ENCODE measurements at regions not wholly inside any gene's neighbourhood (a gene's known extent, or its start where the extent isn't known, plus 50 kb on each side); places are given as distances from the start of the nearest gene placed in this dataset.

DNA sequence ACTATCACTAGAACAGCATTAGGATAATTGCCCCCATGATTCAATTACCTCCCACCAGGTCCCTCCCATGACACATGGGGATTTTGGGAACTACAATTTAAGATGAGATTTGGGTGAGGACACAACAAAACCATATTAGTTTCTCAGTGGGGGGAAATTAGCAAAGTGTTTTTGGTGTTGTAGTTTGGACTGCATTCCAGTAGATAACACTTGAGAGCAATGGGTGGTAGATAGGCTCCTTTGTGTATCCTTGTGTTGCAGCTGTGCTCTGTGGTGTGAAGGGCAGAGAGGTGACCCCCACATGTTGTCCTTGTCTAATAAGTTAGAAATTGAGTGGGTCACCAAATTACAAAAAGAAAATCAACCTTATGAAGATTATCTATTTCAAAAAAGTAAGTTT, 223.8 kb downstream of the SATB1 start:
- no peak for DNase-seq
- peaks cover 0 to 6% (median 4%) of the 10 kb centered on the region in 4 donors for H3K9me3 ChIP-seq
- TF ChIP-seq, protein P1, sequence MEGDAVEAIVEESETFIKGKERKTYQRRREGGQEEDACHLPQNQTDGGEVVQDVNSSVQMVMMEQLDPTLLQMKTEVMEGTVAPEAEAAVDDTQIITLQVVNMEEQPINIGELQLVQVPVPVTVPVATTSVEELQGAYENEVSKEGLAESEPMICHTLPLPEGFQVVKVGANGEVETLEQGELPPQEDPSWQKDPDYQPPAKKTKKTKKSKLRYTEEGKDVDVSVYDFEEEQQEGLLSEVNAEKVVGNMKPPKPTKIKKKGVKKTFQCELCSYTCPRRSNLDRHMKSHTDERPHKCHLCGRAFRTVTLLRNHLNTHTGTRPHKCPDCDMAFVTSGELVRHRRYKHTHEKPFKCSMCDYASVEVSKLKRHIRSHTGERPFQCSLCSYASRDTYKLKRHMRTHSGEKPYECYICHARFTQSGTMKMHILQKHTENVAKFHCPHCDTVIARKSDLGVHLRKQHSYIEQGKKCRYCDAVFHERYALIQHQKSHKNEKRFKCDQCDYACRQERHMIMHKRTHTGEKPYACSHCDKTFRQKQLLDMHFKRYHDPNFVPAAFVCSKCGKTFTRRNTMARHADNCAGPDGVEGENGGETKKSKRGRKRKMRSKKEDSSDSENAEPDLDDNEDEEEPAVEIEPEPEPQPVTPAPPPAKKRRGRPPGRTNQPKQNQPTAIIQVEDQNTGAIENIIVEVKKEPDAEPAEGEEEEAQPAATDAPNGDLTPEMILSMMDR (IDR thresholded peaks at IDR 0.05): no peak
- TF ChIP-seq POLR2A (IDR thresholded peaks at IDR 0.05): no peak
- TF ChIP-seq POLR2AphosphoS5 (IDR thresholded peaks at IDR 0.05): no peak
- no peak for TF ChIP-seq EP300 (IDR thresholded peaks at IDR 0.05)
- H3K4me1 ChIP-seq: no peaks in the 10 kb centered on the region
- no peak overlapping the region for H3K4me3 ChIP-seq
- H3K27me3 ChIP-seq: no peaks in the 10 kb centered on the region
- no peaks in the 10 kb centered on the region for H3K36me3 ChIP-seq
- H3K27ac ChIP-seq: no peak overlapping the region
- intact Hi-C loops (cut with DNase I; ENCODE audit: low total_unique reads): no loop called here

- Histone ChIP-seq H3K36me3 (no peaks in the 10 kb centered on the region), H3K4me1 (no peaks in the 10 kb centered on the region), H3K4me3 (no peak overlapping the region), H3K9me3 (peaks cover 0 to 12% (median 4%) of the 10 kb centered on the region in 4 donors), H3K27ac (no peak overlapping the region), H3K27me3 (no peaks in the 10 kb centered on the region)
- DNase-seq: no peak
- intact Hi-C loops (cut with DNase I; ENCODE audit: low total_unique reads): no loop called here
- TF ChIP-seq EP300 (IDR thresholded peaks at IDR 0.05): no peak
- no peak for TF ChIP-seq POLR2A (IDR thresholded peaks at IDR 0.05)
- TF ChIP-seq, protein P1 (IDR thresholded peaks at IDR 0.05): no peak
- TF ChIP-seq POLR2AphosphoS5 (IDR thresholded peaks at IDR 0.05): no peak
Observed at GRCh38 chr3:18199757-18200156, 225.4 kb downstream of the SATB1 start.

GRCh38 chr3:18195836-18196235, 229.3 kb downstream of the SATB1 start:
- intact Hi-C loops (cut with DNase I; ENCODE audit: low total_unique reads): no loop called here

DNA sequence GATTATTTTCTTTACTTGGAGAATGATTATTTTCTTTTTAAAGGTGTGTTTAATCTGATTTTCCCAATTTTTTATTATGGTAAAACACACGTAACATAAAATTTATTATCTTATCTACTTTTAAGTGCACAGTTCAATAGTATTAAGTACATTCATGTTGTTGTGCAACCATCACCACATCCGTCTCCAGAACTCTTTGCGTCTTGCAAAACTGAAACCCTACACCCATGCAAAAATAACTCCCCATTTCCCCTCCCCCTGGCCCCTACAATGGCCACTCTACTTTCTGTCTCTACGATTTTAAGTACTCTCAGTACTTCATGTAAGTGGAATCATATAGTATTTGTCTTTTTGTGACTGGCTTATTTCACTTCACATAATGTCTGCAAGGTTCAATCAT, 230.7 kb downstream of the SATB1 start:
- Histone ChIP-seq H3K4me3 (no peak overlapping the region), H3K27ac (no peak overlapping the region), H3K36me3 (no peaks in the 10 kb centered on the region), H3K9me3 (peaks cover 0 to 12% (median 2%) of the 10 kb centered on the region in 4 donors), H3K4me1 (no peaks in the 10 kb centered on the region), H3K27me3 (no peaks in the 10 kb centered on the region)
- WGBS, 5 donors: 46 to 61% (median 57%) methylated on average over 4 of the region's 4 CpGs
- TF ChIP-seq POLR2A (IDR thresholded peaks at IDR 0.05): no peak
- TF ChIP-seq, protein P1 (IDR thresholded peaks at IDR 0.05): no peak
- no peak for TF ChIP-seq EP300 (IDR thresholded peaks at IDR 0.05)
- no peak for TF ChIP-seq POLR2AphosphoS5 (IDR thresholded peaks at IDR 0.05)
- intact Hi-C loops (cut with DNase I; ENCODE audit: low total_unique reads): no loop called here
- no peak for DNase-seq

More at GRCh38 chr3:18195836-18196235, 229.3 kb downstream of the SATB1 start:
- no peak for DNase-seq
- TF ChIP-seq, protein P1 (IDR thresholded peaks at IDR 0.05): no peak
- Histone ChIP-seq H3K9me3 (peaks cover 0 to 12% (median 4%) of the 10 kb centered on the region in 4 donors), H3K4me3 (no peak overlapping the region), H3K27me3 (no peaks in the 10 kb centered on the region), H3K36me3 (no peaks in the 10 kb centered on the region), H3K4me1 (no peaks in the 10 kb centered on the region), H3K27ac (no peak overlapping the region)

DNA sequence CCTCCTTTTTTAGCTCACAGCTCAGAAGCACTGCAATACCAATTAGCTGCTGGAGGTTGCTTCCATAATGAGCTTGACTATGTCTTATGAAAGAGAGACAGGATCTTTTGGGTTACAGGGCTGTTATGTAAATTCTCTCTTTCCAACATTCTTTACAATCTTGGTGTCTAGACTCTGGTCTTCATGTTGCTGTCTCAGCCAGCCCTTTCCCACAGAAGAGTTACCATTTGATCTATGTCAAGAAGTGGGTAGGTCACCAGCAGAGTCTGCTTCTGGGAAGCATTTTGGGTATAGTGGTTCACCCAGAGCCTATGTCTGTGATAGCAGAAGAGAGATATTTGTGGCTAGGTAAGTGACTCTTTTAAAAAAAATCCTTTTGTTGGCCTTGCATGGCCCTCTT, 234.5 kb downstream of the SATB1 start:
- Histone ChIP-seq H3K36me3 (no peaks in the 10 kb centered on the region), H3K4me1 (no peaks in the 10 kb centered on the region), H3K27ac (no peak overlapping the region), H3K9me3 (no peaks in the 10 kb centered on the region), H3K27me3 (no peaks in the 10 kb centered on the region), H3K4me3 (no peak overlapping the region)
- TF ChIP-seq POLR2A (IDR thresholded peaks at IDR 0.05) (no peak), EP300 (IDR thresholded peaks at IDR 0.05) (no peak)
- TF ChIP-seq, protein P1 (IDR thresholded peaks at IDR 0.05): no peak
- intact Hi-C loops (cut with DNase I; ENCODE audit: low total_unique reads): no loop called here
- DNase-seq: no peak

Data from stomach (tissue), 8 donors.